ENCODE measurements at regions not wholly inside any gene's neighbourhood (a gene's known extent, or its start where the extent isn't known, plus 50 kb on each side); places are given as distances from the start of the nearest gene placed in this dataset.

GRCh38 chr18:75912829-75913228 lies 485.3 kb upstream of the SMIM21 start:
- H3K9me3 Mint-ChIP-seq = no peaks in the 10 kb centered on the region

GRCh38 chr18:75904416-75904815 lies 476.9 kb upstream of the SMIM21 start:
- Mint-ChIP-seq H3K4me3 (no peak overlapping the region), H3K27ac (no peak overlapping the region), H3K9me3 (peaks cover 4% of the 10 kb centered on the region), H3K36me3 (no peaks in the 10 kb centered on the region), H3K27me3 (ENCODE audit: insufficient read depth, low read depth) (peaks cover 9% of the 10 kb centered on the region), H3K4me1 (no peaks in the 10 kb centered on the region)
- Histone ChIP-seq H3K9me3 (ENCODE audit: low read depth) (no peaks in the 10 kb centered on the region), H3K9ac (no peak overlapping the region), H3K36me3 (no peaks in the 10 kb centered on the region), H3K4me1 (no peaks in the 10 kb centered on the region), H3F3A (ENCODE audit: low read depth) (no peaks in the 10 kb centered on the region), H3K27ac (no peak overlapping the region), H3K4me3 (no peak overlapping the region), H2AFZ (replicated peaks) (no peak overlapping the region), H3K27me3 (no peaks in the 10 kb centered on the region), H4K20me1 (ENCODE audit: low read depth) (no peaks in the 10 kb centered on the region), H3K4me2 (no peak overlapping the region), H3K79me2 (ENCODE audit: low read depth) (no peaks in the 10 kb centered on the region)
- DNase-seq (ENCODE audit: low spot score) = no peak
- TF ChIP-seq CTCF (IDR thresholded peaks at IDR 0.05) (no peak), EZH2phosphoT487 (IDR thresholded peaks at IDR 0.05) (no peak), EZH2 (IDR thresholded peaks at IDR 0.05) (no peak)

More at GRCh38 chr18:75912829-75913228, 485.3 kb upstream of the SMIM21 start:
- no peaks in the 10 kb centered on the region for H3K9me3 ChIP-seq (ENCODE audit: low read depth)
- H3K36me3 ChIP-seq = no peaks in the 10 kb centered on the region
- Mint-ChIP-seq H3K27ac (no peak overlapping the region), H3K27me3 (ENCODE audit: insufficient read depth, low read depth) (peaks cover 5% of the 10 kb centered on the region), H3K4me3 (no peak overlapping the region), H3K4me1 (peaks cover 3% of the 10 kb centered on the region), H3K36me3 (no peaks in the 10 kb centered on the region)
- no peak overlapping the region for H3K4me2 ChIP-seq
- no peak overlapping the region for H3K4me3 ChIP-seq
- TF ChIP-seq EZH2phosphoT487 (IDR thresholded peaks at IDR 0.05) (no peak), CTCF (IDR thresholded peaks at IDR 0.05) (no peak), EZH2 (IDR thresholded peaks at IDR 0.05) (no peak)
- H2AFZ ChIP-seq (replicated peaks) = no peak overlapping the region
- no peaks in the 10 kb centered on the region for H3K4me1 ChIP-seq
- no peaks in the 10 kb centered on the region for H3K79me2 ChIP-seq (ENCODE audit: low read depth)
- no peak overlapping the region for H3K9ac ChIP-seq
- H4K20me1 ChIP-seq (ENCODE audit: low read depth) = no peaks in the 10 kb centered on the region
- no peak overlapping the region for H3K27ac ChIP-seq
- H3F3A ChIP-seq (ENCODE audit: low read depth) = no peaks in the 10 kb centered on the region
- no peak for DNase-seq (ENCODE audit: low spot score)
- peaks cover 22% of the 10 kb centered on the region for H3K27me3 ChIP-seq

- Histone ChIP-seq H3F3A (ENCODE audit: low read depth) (no peaks in the 10 kb centered on the region), H4K20me1 (ENCODE audit: low read depth) (no peaks in the 10 kb centered on the region), H2AFZ (replicated peaks) (no peak overlapping the region), H3K27me3 (no peaks in the 10 kb centered on the region), H3K4me2 (no peak overlapping the region), H3K9ac (no peak overlapping the region), H3K79me2 (ENCODE audit: low read depth) (no peaks in the 10 kb centered on the region), H3K4me3 (no peak overlapping the region), H3K9me3 (ENCODE audit: low read depth) (no peaks in the 10 kb centered on the region), H3K4me1 (no peaks in the 10 kb centered on the region), H3K36me3 (no peaks in the 10 kb centered on the region), H3K27ac (no peak overlapping the region)
- H3K27ac Mint-ChIP-seq = no peak overlapping the region
- peaks cover 4% of the 10 kb centered on the region for H3K27me3 Mint-ChIP-seq (ENCODE audit: insufficient read depth, low read depth)
- peaks cover 2% of the 10 kb centered on the region for H3K9me3 Mint-ChIP-seq
- H3K4me1 Mint-ChIP-seq = no peaks in the 10 kb centered on the region
- no peak for DNase-seq (ENCODE audit: low spot score)
- no peaks in the 10 kb centered on the region for H3K36me3 Mint-ChIP-seq
- no peak for TF ChIP-seq EZH2phosphoT487 (IDR thresholded peaks at IDR 0.05)
- TF ChIP-seq CTCF (IDR thresholded peaks at IDR 0.05) = no peak
- TF ChIP-seq EZH2 (IDR thresholded peaks at IDR 0.05) = no peak
- no peak overlapping the region for H3K4me3 Mint-ChIP-seq
Measured at GRCh38 chr18:75898651-75899050, 471.1 kb upstream of the SMIM21 start.
